Adrenal gland (tissue), 5 donors: ENCODE measurements at regions not wholly inside any gene's neighbourhood (a gene's known extent, or its start where the extent isn't known, plus 50 kb on each side); places are given as distances from the start of the nearest gene placed in this dataset.

Source experiments
- CTCF ChIP-seq, 6 experiments: fragments of 450-650 bp in 4 of 6; fragments of 200-600 bp in 2 of 6; sonication (generic) in 1 of 6; IDR thresholded peaks; 1 replicate in 5 of 6; 2 replicates in 1 of 6; pipeline versions ENCODE4 v1.5.1 to v1.8.0; 2016 to 2021; ENCODE audit warnings: antibody characterized with exemption in 6 of 6, mild to moderate bottlenecking in 2 of 6, moderate library complexity in 1 of 6
- POLR2A ChIP-seq, 2 donors: fragments of 450-650 bp; IDR thresholded peaks; one replicate each; pipeline ENCODE4 v1.6.1; 2017; ENCODE audit warnings: antibody characterized with exemption in 2 of 2, mild to moderate bottlenecking in 2 of 2, moderate library complexity in 1 of 2
- donor health status: DM: no; HTN: no; CAD: no.

GRCh38 chr2:82224301-82224940 is 1919.9 kb upstream of the LRRTM1 start:
- TF ChIP-seq CTCF (IDR thresholded peaks at IDR 0.05) (no peak), POLR2A (IDR thresholded peaks at IDR 0.05) (no peak)
